NCI-H2196 (cell line): ENCODE measurements at regions not wholly inside any gene's neighbourhood (a gene's known extent, or its start where the extent isn't known, plus 50 kb on each side); places are given as distances from the start of the nearest gene placed in this dataset.
A peak's percentile ranks its signal among the peaks of the same experiment; 100 is the strongest.
"Not testable (repeated sequence)": the region's sequence is repeated elsewhere in the genome, so short reads cannot be mapped to it uniquely, and the experiment has no call there.

Source experiments
- DNase-seq: peaks from one replicate; lab custom pipeline; 2025; ENCODE audit not compliant: unreplicated experiment; lab: John Stamatoyannopoulos, UW

DNA sequence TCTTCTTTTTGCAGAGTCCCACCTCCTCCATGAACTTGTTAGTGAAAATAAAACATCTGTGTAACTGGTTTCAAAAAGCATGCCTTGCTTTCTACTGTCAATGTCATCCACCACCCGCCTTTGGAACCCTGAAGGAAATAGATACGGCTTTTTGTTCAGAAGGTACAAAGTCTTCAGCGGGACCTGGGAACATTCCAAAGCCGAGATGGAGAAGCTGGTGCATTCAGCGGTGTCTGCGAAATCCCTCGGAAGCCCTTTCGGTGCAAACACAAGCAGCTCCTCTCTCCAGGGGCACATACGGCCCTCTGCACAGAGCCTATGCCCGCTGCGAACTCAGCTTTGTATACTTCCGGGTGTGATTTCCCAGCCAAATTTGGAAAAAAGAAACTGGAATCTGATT, 555.8 kb upstream of the SALL3 start:
- no peak for DNase-seq

DNA sequence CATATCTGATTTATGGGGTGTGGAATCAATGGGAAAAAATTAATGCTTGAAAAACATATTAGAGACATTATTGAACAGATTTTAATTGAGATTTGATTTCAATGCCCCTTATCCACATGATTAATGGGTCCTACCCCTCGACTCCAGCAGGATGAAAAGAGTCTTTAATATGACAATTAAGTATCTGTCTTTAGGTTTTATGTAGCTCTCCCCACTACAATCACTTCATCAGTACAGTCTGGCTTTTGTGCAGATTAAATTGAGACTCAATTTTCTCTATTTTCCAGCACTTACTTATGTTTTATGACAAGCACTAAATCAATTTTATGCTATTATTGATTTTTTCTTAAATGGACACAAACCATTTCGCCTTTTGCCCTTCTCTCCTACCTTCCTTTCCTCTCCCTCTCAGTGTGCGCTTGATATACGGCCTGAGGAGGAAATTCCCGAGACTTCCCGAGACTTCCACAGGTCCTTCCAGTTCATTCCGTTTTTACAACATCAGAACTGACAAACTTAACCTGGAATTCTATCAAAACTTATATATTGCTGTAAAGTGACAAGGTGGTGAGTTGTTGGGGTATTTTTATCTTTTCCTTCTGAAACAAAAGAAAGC, 555.1 kb upstream of the SALL3 start:
- DNase-seq = no peak

DNA sequence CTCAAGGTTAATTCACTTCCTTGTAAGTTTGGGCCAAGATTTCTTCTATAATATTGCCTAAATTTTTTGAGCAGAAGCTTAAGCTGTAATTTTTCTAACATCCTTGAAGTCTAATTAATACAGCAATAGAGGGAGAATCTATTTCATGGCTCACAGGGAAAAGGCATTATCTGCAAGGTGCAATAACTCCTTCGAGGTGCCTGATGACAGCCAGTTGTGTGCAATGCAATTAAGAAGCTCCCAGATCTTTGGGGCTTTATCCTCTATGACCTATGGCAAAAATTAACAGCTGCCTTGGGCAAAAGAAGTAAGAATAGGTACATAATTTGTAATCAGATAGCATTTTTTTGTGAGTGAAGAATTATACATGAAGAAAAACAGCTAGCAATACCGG, 554.6 kb upstream of the SALL3 start:
- DNase-seq = no peak

DNA sequence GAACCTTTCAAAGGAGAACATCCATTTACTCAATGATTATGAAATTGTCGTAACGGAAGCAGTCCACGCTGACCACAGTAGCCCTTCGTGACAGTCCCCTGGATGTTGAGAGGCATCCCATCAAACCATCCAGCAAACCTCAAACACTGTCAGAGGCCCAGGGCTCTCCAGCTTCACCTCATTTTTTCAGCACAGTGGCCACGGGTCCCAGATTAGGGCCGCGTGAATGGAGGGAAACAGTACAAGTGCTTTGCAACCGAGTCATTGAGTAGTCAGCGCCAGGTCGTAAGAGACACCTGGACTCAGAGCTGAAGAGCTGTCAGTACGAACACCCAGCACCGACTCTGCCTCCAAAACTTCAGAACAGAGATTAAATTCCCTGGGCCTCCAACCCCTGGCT, 552.5 kb upstream of the SALL3 start:
- DNase-seq = no peak

DNA sequence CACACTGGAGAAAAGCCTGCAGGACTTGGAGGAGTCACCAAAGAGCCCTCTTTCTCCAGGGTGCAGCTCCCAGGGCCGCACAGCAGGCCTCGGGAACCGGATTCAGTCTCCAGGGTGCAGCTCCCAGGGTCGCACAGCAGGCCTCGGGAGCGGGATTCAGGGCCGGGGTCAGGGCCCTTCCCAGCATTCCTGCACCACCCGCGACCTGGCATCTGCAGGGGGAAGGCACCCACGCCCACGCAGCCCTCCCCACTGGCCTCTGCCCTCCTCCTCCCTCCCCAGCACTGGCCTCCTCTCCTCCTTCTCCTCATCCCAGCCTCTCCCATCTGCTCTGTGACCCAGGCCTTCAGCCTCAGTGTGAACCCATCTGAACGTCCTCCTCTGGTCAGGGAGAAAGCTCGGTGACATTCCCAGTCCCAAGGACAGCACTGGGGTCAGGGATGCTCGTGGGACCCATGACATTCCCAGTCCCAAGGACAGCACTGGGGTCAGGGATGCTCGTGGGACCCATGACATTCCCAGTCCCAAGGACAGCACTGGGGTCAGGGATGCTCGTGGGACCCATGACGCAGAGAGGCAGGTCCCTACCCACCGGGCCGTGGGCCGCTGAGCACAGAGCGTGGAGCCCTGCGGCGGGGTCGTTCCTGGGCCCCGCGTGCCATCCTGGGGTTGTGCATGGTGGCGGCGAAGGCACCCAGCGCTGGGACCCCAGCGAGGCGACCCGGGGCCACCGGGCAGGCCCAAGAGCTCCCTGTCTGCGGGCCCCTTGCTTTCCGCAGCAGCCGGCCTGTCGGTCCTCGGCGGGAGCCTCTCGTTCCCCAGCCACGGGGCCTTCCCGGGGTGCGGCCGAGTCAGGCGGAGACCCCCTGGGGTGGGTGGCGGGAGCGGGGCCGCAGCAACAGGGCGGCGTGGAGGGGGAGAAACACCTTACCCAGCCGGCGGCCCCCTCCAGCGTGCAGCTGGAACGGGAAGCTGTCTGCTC, 550.2 kb upstream of the SALL3 start:
- no peak for DNase-seq

DNA sequence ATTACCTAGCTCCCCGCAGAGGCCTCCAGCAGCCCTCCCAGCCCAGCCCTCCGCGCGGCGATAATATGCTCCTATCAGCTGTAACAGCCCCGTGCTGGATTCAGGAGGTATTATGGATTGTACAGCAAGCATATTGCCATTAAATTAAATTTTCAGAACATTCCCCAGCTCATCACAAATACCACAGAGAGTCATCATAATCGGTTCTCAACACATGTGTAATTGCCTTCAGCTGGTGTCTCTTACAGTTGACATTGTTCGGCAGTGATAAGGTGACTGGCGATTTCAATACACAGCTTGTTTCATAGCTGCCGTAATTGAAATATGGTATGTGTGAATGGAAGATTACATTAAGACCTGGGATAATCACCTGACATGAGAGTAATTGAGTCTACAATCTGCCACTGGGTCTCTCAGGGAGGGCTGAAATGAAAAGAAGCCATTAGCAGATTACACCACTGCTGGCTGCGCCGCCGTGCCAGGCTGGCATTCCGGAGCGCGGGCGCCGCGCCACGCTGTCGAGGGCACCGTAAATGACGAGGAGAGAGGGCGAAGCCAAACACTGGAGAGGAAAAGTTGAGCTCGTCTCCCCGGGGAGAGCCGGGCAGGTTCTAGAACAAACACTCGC, 549.4 kb upstream of the SALL3 start:
- peak; percentile 9 for DNase-seq

DNA sequence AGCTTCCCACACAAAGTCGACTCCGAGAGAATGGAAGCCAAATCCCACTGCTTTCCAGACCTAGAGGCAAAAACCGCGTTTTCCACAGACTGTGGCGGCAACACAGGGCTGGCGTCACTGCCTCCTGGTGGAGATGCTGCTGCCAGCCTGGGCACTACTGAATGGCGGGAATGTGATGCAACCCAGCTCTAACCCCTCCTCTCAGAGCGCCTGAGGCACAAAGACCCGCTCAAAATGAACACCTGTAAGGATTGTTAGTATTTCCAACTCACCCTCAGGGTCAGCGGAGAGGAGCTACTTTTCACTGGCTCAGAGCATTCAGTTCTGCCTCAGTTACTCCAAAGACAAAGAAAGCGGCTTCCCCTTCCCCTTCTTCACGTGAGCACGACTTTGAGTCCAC, 548.0 kb upstream of the SALL3 start:
- no peak for DNase-seq

DNA sequence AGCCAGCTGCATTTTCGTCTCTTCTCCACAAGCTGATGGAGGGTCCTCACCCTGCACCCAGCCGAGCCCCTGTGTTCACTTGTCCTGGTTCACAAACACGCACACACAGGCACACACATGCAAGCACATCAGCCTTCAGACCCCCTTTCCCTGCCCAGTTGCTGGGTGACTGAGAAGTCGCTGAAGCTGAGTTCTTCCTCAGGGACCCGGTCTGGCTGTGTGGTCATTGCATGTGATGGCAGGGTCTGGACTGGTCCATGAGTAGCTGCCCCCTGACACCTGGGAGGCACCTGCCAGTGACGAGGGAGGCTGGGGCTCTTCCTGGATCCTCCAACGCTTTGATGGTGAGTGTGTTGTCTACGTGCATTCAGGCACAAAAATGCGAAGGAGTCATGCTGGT, 546.1 kb upstream of the SALL3 start:
- no peak for DNase-seq

DNA sequence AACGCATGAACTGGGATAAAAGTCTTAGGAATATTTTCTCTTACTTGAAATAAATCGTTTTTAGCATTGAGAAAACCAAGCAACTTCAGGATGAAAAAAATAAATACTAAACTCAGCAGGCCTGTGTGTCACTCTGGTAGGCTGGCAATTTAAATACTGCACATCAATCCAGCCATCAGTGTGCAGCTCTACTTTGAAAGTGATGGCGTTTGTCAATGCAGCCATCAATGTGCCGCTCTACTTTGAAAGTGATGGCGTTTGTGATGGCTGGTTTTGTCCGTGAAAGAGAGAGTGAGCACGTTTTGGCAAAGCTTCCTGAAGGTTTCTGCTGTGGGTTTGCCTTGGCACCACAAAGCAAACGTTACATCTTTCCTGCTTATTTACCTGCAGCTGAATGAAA, 543.5 kb upstream of the SALL3 start:
- DNase-seq = no peak

DNA sequence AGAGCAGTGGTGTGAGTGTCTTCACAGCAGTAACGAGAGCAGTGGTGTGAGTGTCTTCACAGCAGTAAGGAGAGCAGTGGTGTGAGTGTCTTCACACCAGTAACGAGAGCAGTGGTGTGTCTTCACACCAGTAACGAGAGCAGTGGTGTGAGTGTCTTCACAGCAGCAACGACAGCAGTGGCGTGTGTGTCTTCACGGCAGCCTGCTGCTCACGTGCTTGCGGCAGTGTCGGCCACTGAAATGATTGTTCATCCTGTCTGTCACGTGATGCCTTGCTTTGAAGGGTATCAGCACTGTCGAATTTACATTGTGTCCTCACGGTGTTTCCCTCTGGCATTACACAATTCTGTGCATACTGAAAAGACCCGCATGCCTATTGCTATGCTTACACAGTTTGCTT, 541.4 kb upstream of the SALL3 start:
- not testable (repeated sequence) for DNase-seq

DNA sequence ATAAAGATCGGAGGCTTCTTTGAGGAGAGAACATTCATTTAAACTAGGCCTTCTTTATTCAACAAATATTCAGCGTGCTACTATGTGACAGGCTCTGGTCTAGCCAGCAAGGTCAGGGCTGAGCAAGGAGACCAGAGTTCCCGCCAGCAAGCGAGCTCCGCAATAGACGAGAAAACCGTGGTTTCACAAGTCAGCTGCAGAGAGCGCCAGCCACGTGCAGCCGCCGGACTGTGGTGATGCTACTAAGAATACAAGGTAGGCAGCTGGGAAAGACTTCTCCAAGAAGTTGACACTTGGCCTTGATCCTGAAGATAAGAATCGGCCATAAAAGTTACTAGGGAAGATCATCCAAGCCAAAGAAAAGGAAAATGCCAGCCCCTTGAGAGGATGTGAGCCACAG, 533.7 kb upstream of the SALL3 start:
- DNase-seq = no peak

DNA sequence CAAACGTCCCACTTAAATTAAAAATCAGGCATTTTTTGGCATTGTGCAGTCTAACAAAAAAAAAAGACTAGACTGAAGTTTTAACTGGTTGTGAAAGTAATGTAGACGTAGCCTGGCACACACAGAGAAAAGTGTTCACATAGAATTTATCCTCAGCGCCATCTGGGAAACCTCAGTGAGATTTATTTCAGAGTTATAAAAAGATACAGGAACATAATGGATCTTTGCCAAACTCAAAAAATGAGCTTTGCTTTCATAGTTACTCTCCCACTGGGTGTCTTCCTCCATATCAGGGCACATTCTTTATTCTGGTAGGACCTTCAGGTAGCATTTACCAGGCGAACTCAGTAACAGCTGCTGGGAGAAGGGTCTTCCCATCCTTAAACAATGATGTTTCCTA, 532.4 kb upstream of the SALL3 start:
- DNase-seq = no peak

DNA sequence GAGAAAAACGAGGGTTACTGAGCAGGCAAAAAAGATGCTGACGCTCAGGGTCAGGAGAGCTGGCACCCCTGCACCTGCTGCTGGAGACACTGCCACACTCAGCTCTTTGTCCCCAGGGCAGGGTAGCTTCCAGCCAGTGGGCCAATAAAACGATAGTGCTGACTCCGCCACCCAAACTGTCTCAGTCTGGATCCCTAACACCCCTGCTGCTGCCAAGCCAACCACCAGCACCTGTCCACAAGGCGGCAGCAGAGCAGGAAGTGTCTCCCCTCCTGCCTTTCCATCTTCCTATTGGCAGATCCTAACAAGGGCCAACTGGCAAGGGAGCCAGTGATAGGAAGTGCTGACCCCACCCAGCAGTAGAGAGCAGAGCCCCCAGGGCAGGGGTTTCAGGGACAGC, 531.5 kb upstream of the SALL3 start:
- DNase-seq = no peak

DNA sequence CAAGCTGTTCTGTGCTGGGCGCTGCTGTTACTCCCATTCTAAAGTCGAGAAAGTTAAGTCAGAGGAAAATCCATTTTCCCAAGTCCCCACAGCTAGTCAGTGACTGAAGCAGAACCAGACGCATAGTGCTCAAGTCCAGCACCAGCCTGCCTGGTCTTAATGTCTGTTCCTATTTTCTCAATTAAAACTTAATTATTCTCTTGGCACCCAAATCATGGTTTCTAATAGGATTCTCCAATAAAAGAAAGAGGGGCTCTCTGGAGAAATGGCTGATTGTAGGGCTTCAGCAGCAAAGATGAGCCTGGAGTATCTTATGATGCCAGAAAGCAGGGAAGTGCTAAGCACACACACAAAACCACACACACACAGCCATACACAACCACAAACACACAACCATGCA, 531.0 kb upstream of the SALL3 start:
- no peak for DNase-seq

DNA sequence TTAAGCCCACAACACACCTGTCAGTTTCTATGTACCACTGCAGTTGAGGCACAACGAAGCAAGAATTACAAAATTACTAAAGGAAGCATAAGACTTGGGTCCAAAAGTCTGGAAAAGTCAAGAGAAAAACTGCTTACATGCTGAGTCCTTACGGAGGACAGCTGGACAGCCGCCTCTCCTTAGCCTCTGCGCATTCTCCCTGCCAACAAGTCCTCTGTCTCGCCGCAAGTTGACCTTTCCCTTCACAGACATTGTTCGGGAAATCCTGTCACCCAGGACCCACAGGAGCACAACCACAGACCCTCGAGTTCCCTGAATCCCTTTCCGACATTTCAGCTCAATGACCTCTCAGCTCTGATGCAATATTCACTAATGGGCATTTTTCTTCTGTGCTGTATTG, 525.4 kb upstream of the SALL3 start:
- DNase-seq = no peak

DNA sequence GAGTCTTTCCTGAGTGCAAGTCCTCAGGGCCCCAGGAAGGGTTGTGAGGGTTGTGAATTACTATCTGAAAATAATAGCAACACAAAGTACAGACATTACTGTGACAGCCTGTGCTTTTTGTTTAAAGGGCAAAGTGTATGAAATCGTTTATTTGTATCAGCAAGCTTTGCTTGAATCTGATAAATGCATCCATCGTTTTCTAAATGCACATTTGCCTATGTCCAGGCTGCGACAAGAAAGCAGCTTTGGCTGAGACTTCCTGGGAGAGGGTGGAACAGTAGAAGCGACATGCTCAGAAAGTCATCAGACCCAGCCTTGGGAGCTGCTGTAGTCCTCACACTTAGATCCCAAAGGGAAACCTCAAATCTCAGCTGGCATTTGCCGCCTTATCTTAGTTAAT, 524.2 kb upstream of the SALL3 start:
- DNase-seq = no peak

DNA sequence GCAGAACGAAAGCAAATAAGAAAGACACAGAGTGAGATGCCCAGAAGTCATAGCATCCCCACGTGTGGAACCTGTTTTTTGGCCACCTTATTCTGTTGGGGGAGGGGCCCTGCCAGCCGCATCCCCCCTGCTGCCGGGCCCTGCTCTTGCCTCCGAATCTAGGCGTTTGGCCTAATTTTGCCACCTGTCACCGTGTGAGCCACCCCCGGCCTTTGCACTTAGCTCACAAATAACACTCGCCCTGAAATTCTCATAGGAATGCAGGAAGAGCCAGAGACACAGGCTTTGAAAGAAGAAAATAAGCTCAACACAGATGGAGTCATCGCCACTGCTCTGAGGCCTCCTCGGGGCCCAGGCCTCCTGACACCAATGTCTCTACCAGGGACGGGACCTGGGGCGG, 522.6 kb upstream of the SALL3 start:
- DNase-seq = no peak

DNA sequence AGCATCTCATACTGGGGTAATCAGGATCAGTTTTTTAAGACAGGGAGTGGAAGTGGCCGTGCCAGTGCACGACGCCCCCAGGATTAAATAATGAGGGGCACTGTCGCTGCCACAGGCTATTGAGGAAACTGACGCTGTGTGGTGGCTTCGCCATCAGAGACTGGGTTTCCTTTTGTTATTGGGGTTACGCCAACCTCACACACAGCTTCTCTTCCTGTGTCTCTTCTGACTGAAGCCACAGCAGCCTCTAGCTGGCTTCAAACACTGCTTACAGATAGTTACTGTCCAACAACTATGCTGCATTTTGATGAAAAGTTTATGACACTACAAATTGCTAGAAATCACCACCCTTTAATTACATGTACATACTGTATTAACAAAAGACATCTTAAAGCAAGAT, 521.9 kb upstream of the SALL3 start:
- DNase-seq = no peak

DNA sequence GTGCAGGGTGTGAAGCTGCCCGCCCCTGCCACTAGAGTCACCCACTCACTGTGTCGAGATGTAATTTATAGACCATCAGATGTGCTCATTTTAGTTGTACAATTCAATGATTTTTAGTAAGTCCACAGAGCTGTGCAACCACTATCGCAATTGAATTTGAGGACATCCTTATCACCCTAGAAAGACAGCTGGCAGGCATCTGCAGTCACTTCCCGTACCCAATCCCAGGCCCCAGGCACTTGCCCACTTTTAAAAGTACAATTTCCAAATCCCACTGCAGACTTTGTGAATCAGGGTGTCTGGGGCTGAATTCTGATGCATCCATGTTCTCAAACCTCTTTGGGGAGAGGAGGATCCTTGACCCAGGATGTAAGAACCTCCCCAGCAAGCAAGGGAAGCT, 521.3 kb upstream of the SALL3 start:
- no peak for DNase-seq

DNA sequence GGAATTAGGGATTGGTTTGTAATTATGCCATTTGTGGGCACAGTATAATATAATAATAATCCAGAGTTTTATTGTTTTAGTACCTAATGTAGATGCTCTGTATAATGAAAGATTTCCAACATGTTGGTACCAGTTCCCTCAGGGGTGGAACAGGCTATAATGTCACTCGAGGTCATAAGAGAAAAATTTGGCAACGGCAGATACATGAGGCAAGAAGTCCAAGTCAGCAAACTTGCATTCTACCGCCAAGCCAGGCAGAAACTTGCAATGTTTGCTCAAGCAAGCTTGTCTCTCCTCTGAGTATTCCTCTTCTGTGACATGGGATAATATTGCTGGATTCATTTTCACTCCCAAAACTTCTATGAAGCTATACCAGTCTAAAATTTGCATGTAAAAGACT, 520.0 kb upstream of the SALL3 start:
- DNase-seq = no peak

DNA sequence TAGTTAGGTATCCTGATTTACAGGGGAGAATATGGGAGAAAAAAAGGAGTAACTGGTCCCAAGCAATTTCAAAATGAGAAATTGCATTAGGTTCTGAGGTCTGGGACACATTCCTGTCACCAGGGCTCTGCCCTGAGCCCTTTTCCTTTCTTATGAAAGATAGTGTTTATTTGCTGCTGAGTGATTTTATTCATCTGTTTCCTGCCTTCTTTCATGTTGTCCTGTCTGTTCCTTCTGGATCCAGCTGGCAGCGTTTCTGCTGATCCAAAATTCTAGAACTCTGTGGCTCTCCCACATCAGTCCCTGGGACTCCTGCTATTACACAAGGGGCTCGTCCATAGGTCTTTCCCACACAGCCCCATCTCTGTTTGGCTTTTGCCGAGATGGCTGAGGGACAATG, 519.1 kb upstream of the SALL3 start:
- no peak for DNase-seq

DNA sequence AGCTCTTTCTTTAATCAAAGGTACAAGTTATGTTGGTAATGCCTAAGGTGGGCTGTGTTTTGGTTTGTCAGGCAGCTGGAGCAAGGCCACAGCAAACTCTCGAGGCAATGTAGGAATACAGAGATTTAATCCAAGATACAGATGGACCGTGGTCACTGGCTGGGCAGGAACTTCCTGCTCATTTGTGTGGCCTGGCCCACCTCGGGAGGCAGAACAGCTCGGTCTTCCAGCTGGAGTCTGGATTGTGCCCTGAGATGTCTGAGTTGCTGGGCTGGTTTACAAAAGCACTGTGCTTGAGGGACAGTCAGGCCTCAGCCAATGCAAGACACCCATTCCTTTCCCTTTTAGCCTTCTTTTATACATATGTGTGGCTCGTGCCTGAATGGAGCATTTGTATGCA, 506.1 kb upstream of the SALL3 start:
- no peak for DNase-seq
